ENCODE measurements at regions not wholly inside any gene's neighbourhood (a gene's known extent, or its start where the extent isn't known, plus 50 kb on each side); places are given as distances from the start of the nearest gene placed in this dataset.

DNA sequence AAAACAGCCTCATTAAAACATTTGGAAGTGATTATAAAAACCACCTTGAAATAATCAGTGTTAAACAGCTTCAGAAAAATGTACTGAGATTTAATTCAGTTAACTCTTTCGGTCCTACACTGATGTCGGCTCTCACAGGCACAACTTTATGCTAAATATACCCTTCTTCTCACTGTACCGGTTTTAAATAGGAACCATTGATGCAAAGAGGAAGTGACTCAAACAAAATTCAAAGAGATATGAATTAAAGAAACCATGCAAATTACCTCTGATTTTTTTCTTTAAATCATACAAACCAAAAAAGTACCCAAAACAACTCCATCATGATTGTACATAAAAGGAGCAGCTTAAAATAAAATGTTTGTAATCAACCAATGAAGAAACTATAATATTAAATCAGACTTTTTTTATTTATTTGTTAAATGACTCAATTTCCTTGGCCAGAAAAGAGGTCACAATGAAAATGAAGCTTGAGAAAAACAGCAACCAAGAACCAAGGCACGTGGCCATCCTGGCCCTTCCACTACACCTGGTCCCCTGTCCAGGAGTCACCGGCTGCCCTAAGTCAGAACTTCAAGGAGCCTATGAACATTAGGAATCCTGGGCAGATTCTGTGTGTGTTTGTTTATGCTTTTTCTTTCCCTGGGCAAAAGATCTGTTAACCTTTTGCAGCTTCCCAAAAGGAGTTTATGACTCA is 73.0 kb upstream of the CABCOCO1 start:
- POLR2A ChIA-PET, result no interaction called here
- H3K27me3 ChIP-seq (ENCODE audit: control insufficient read depth, insufficient read depth, low read length), result no peaks in the 10 kb centered on the region
- no peaks in the 10 kb centered on the region for H3K9me3 ChIP-seq (ENCODE audit: control insufficient read depth, insufficient read depth, low read depth, low read length)
- BruUV-seq (replicated peaks), result no TSS peak
- no peaks in the 10 kb centered on the region for H3K36me3 ChIP-seq (ENCODE audit: control insufficient read depth, insufficient read depth, low read length)
- CTCF ChIA-PET, result no interaction called here
- intact Hi-C loops (cut with micrococcal nuclease; ENCODE audit: unreplicated experiment) (no loop called here), in situ Hi-C loops (cut with HindIII; ENCODE audit: low pct_unique_long_range_greater_than_20kb, low sequenced_read_pairs) (no loop called here)
- no peak overlapping the region for H3K4me3 ChIP-seq (ENCODE audit: low read depth in 2 of 2, low read length in 2 of 2)
- TF ChIP-seq POLR2AphosphoS5 (IDR thresholded peaks at IDR 0.05; ENCODE audit: low read depth, low read length) (no peak), REST (IDR thresholded peaks at IDR 0.05; ENCODE audit: insufficient read depth in 1 of 2, low read depth in 2 of 2, low read length in 1 of 2) (no peak), SIN3A (IDR thresholded peaks at IDR 0.05; ENCODE audit: borderline replicate concordance, insufficient read depth, low read depth, low read length) (no peak)
- DNase-seq (ENCODE audit: low read depth, low spot score) (no peak), ATAC-seq (no peak)
- no peaks in the 10 kb centered on the region for H3K4me1 ChIP-seq (ENCODE audit: control insufficient read depth, insufficient read depth, low read length)
- no peak overlapping the region for H3K27ac ChIP-seq (ENCODE audit: low read length)

DNA sequence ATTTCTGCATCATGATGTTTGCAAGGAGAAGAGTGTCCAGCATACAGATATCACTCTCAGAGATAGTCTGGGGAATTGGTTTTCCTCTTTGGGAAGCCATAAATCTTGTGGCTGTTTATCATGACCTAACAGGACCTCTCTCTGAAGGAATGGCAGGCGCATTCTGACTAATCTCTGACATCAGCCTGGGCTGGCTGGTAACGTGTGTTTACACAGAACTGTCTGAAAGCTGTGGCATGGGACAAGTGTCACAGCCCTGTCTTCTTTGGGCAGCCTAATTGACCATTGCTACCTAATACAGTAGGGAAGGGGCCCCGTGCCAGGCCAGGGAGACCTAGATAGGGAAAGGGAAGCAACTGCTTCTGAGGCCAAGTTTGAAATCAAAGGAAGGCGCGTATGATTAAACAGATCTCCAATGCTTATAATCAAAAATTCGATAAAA is 73.9 kb upstream of the CABCOCO1 start:
- POLR2A ChIA-PET, result no interaction called here
- CTCF ChIA-PET, result no interaction called here
- intact Hi-C loops (cut with micrococcal nuclease; ENCODE audit: unreplicated experiment) (no loop called here), in situ Hi-C loops (cut with HindIII; ENCODE audit: low pct_unique_long_range_greater_than_20kb, low sequenced_read_pairs) (no loop called here)
- no peak overlapping the region for H3K4me3 ChIP-seq (ENCODE audit: low read depth in 2 of 2, low read length in 2 of 2)
- TF ChIP-seq POLR2AphosphoS5 (IDR thresholded peaks at IDR 0.05; ENCODE audit: low read depth, low read length) (no peak), SIN3A (IDR thresholded peaks at IDR 0.05; ENCODE audit: borderline replicate concordance, insufficient read depth, low read depth, low read length) (no peak), TCF7L2 (IDR thresholded peaks at IDR 0.05; ENCODE audit: low read depth, low read length) (no peak), REST (IDR thresholded peaks at IDR 0.05; ENCODE audit: insufficient read depth in 1 of 2, low read depth in 2 of 2, low read length in 1 of 2) (no peak), CTCF (IDR thresholded peaks at IDR 0.05) (no peak)
- no TSS peak for BruUV-seq (replicated peaks)
- ATAC-seq (no peak), DNase-seq (ENCODE audit: low read depth, low spot score) (no peak)
- H3K27ac ChIP-seq (ENCODE audit: low read length), result no peak overlapping the region
- no peaks in the 10 kb centered on the region for H3K4me1 ChIP-seq (ENCODE audit: control insufficient read depth, insufficient read depth, low read length)
- H3K27me3 ChIP-seq (ENCODE audit: control insufficient read depth, insufficient read depth, low read length), result no peaks in the 10 kb centered on the region
- no peaks in the 10 kb centered on the region for H3K9me3 ChIP-seq (ENCODE audit: control insufficient read depth, insufficient read depth, low read depth, low read length)
- no peaks in the 10 kb centered on the region for H3K36me3 ChIP-seq (ENCODE audit: control insufficient read depth, insufficient read depth, low read length)

Data from Panc1 (cell line).